C4-2B (cell line): ENCODE measurements at regions not wholly inside any gene's neighbourhood (a gene's known extent, or its start where the extent isn't known, plus 50 kb on each side); places are given as distances from the start of the nearest gene placed in this dataset.

Experiments used
- CTCF ChIP-seq: fragments of 450-650 bp; conservative IDR thresholded peaks from 2 replicates; pipeline ENCODE4 v1.5.1; 2017; ENCODE audit warnings: mild to moderate bottlenecking
- ZFX ChIP-seq: fragments of 450-650 bp; IDR thresholded peaks from 2 replicates; pipeline ENCODE4 v1.6.1; 2017

GRCh38 chr5:152315942-152316341 is 89.1 kb downstream of the NMUR2 start:
- no peak for TF ChIP-seq CTCF
- TF ChIP-seq ZFX, result no peak
